ENCODE measurements at regions not wholly inside any gene's neighbourhood (a gene's known extent, or its start where the extent isn't known, plus 50 kb on each side); places are given as distances from the start of the nearest gene placed in this dataset.
"Not testable (repeated sequence)": the region's sequence is repeated elsewhere in the genome, so short reads cannot be mapped to it uniquely, and the experiment has no call there.

- not testable (repeated sequence) for H3K27ac ChIP-seq; DNase-seq (ENCODE audit: low read depth, low spot score)
Observed at GRCh38 chr15:75792236-75792635, 51.0 kb upstream of the UBE2Q2 start.

GRCh38 chr15:75791337-75791713 lies 51.9 kb upstream of the UBE2Q2 start:
- no peak overlapping the region for H3K27ac ChIP-seq
- no peak for DNase-seq (ENCODE audit: low read depth, low spot score)

DNA sequence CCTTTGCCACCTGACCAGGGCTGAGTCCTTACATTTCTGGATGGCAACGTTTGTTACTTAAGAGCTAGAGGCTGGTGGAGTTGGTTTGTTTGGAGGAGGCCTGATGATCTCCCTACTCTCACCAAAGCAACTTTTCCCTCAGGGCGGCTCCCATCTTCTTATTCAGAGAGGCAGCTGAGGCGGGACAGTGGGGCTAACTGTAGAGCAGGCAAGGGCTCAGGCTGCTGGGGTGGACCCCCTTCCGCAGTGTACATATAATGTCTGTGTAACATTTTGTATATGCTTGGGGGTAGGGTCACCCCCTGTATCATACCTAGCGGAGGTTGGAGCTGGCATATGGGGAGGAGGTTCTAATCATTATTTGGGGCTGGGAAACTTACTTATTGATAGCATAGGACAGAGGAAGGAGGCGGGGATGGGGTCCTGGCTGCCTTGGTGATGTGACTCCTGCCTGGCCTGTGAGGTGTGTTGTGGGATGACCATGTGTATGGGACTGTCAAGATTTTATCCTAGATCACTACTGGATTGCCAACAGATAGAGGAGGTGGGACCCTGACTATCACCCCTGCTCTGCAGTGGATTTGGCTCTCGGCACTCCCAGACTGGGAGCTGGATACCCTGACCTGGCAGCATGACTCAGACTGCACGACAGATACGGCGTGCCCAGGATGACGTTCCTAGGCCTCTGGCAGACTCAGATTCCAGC lies 52.5 kb upstream of the UBE2Q2 start:
- no peak for DNase-seq (ENCODE audit: low read depth, low spot score)
- no peak overlapping the region for H3K27ac ChIP-seq

DNA sequence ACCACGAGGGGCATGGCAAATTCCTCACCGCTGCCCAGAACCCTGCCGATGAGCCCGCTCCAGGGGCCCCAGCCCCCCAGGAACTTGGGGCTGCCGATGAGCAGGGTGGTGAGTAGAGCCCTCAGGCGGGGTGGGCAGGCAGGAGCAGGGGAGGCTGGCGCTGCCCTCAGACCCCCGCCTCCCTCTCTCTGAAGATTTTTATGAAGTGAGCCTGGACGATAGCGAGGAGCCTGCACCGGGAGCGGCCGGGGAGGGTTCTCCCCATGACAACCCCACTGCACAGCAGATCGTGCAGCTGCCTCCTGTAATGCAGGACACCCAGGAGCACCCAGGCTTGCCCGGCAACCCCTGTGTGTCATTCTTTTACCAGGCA lies 56.7 kb upstream of the UBE2Q2 start:
- no peak overlapping the region for H3K27ac ChIP-seq
- no peak for DNase-seq (ENCODE audit: low read depth, low spot score)

DNA sequence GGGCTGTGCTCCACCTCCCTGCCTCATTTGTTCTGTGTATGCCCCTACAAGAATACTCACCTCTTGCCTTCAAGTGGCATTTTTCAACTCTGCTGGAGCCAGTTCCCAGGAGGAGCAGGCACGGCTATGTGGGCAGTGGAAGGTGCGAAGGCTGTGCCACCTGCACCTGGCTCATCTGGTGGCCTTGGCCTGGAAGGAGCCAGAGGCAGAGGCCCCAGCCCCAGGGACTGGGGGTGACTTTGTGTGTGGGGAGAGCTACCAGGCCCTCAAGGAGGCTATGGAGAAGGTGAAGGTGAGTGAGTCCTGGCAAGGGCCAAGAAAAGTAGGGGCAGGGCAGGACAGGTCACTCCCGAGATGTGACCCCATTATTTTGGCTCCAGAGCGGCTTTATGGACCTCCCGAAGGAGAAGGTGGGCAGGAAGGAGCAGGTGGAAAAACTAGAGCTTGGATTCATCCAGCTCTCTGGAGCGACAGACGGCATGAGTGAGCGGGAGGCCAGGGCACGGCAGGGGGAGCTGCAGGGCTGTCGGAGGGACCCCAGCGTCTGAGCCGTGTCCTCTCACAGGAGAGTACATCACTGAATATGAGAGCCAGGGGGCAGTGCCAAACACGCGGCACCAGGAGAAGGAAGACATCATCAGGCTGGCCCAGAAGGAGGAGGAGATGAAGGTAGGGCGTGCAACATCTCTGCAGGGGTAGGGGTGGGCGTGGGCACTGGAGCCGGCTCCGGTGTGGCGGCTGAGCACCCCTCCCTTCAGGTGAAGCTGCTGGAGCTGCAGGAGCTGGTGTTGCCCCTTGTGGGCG lies 57.3 kb upstream of the UBE2Q2 start:
- no peak overlapping the region for H3K27ac ChIP-seq

DNA sequence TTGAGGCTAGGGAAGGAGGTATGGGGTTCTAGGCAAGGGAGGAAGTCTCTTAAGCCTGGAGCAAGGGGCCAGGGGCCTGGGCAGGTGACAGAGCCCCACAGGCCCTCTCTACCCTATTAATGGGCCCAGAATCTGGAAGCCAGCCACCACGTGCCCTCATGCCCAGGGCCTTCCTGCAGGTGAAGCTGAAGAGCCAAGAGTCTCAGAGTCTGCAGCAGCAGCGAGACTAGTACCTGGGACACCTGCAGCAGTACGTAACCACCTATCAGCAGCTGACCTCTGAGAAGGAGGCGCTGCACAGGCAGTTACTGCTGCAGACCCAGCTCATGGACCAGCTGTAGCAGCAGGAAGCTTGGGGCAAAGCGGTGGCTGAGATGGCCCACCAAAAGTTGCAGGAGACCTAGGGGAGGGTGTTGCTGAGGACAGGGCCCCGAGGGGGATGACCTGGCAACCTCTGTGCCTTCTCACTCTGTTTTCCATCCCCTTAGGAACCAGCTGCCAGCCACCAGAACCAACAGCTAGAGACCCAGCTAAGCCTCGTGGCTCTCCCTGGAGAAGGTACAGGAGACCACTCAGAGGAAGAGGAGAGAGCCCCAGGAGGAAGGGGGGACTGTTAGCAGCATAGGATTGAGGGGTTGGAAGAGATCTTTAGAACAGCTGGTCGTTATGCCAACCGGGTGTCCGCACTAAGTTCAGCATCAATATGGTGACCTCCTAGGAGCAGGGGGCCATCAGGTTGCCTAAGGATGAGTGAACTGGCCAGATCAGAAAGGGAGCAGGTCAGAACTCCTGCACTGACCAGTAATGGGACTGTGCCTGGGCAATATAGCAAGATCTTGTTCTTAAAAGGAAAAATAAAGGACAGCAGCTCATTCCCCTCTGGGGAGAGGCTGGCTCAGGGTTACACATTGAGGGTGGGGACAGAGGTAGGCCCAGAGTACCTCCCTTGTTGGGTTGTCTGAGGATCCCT lies 58.5 kb upstream of the UBE2Q2 start:
- H3K27ac ChIP-seq; DNase-seq (ENCODE audit: low read depth, low spot score): not testable (repeated sequence)

More for the DNA sequence above, 57.3 kb upstream of the UBE2Q2 start:
- no peak for DNase-seq (ENCODE audit: low read depth, low spot score)

DNA sequence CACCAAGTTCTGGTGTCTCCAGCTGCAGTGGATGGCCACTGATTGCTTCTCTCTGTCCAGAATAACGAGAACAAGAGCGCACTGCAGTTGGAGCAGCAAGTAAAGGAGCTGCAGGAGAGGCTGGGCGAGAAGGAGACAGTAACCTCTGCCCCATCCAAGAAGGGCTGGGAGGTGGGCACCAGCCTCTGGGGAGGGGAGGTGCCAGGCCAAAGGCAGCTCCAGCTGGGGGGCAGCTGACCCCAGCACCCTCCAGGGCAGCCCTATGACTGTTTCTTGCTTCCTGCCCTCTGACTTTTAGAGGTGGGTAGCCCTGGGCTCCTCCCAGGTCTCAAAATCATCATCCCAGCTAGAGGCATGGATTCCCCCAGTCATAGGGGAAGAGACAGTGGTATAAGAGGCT lies 59.7 kb upstream of the UBE2Q2 start:
- not testable (repeated sequence) for H3K27ac ChIP-seq; DNase-seq (ENCODE audit: low read depth, low spot score)

DNA sequence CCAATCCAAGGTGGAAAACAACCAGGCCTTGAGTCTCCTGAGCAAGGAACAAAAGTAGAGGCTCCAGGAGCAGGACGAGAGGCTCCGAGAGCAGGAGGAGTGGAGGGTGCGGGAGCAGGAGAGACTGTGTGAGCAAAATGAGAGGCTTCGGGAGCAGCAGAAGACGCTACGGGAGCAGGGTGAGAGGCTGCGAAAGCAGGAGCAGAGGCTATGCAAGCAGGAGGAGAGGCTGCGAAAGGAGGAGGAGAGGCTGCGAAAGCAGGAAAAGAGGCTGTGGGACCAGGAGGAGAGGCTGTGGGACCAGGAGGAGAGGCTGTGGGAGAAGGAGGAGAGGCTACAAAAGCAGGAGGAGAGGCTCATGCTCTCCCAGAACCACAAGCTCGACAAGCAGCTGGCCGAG lies 60.3 kb upstream of the UBE2Q2 start:
- no peak for DNase-seq (ENCODE audit: low read depth, low spot score)
- H3K27ac ChIP-seq = no peak overlapping the region

GRCh38 chr15:75780995-75781394 lies 62.3 kb upstream of the UBE2Q2 start:
- H3K27ac ChIP-seq; DNase-seq (ENCODE audit: low read depth, low spot score): not testable (repeated sequence)

- H3K27ac ChIP-seq = no peak overlapping the region
- DNase-seq (ENCODE audit: low read depth, low spot score) = no peak
Observed at GRCh38 chr15:75779504-75779903, 63.7 kb upstream of the UBE2Q2 start.

- H3K27ac ChIP-seq = not testable (repeated sequence)
- peak; percentile 39 for DNase-seq (ENCODE audit: low read depth, low spot score)
Observed at GRCh38 chr15:75776871-75777610, 64.4 kb upstream of the CSPG4 start.

DNA sequence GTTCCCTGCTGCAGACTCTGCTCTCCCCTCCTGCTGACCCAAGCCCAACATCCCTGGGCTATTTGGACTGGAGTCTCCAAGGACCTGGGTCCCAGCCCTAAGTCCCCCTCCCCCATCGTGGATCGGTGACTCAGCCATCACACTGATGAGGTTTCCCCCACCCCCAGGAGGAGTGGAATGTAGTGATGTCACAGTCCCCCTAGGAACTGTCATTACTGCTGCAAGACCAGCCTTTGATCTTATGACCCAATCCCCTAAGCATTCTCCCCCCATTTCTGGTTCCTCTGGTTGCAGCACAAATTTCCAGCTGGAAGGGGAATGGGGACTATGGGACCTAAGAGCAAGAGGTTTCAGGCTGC lies 63.4 kb upstream of the CSPG4 start:
- H3K27ac ChIP-seq = no peak overlapping the region
- no peak for DNase-seq (ENCODE audit: low read depth, low spot score)

GRCh38 chr15:75775296-75776064 lies 62.8 kb upstream of the CSPG4 start:
- no peak overlapping the region for H3K27ac ChIP-seq
- no peak for DNase-seq (ENCODE audit: low read depth, low spot score)

GRCh38 chr15:75773974-75774373 lies 61.3 kb upstream of the CSPG4 start:
- not testable (repeated sequence) for DNase-seq (ENCODE audit: low read depth, low spot score); H3K27ac ChIP-seq

DNA sequence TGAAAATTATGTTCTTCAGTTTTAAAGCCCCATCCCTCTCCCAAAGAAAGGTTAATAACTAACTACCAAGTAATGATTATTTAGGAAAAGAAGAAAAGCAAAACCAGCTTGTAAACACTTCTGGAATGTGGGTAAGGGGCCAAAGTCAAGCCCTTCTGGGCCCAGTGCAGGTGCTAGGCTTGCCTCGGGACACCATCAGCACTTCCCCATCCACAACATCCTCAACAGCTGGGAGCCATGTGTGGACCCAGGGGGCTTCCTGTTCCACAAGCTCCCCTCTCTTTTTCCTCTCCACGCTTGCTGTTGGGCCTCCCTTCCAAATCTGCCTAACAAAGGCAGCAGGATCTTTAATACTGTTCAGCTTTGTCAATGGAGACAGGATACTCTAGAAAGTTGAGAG lies 58.4 kb upstream of the CSPG4 start:
- not testable (repeated sequence) for DNase-seq (ENCODE audit: low read depth, low spot score); H3K27ac ChIP-seq

DNA sequence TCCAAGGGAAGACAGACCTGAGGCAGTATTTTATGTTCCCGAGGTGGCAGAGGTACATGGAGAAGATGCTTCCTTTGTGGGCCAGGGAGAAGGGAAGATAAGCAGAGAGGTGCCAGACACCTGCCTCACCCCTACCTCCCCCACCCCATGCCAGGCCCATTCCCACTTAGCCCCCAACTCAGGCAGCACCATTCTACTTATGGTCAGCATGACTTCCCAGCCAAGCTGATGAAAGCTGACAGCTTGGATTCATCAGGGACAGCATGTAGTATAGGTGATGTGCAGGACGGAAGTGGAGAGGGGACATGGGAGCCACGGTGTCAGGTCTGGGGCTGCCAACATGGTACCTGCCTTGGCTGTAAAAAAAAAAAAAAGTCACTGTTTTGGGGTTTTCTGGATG lies 57.5 kb upstream of the CSPG4 start:
- no peak for DNase-seq (ENCODE audit: low read depth, low spot score)
- no peak overlapping the region for H3K27ac ChIP-seq

- DNase-seq (ENCODE audit: low read depth, low spot score) = not testable (repeated sequence)
Observed at GRCh38 chr15:75768526-75768925, 55.9 kb upstream of the CSPG4 start.

GRCh38 chr15:75765551-75766305 lies 53.1 kb upstream of the CSPG4 start:
- not testable (repeated sequence) for H3K27ac ChIP-seq; DNase-seq (ENCODE audit: low read depth, low spot score)

More at GRCh38 chr15:75768526-75768925, 55.9 kb upstream of the CSPG4 start:
- H3K27ac ChIP-seq = not testable (repeated sequence)

All from epithelial cell of prostate (primary cell).